ENCODE measurements at regions not wholly inside any gene's neighbourhood (a gene's known extent, or its start where the extent isn't known, plus 50 kb on each side); places are given as distances from the start of the nearest gene placed in this dataset.

DNA sequence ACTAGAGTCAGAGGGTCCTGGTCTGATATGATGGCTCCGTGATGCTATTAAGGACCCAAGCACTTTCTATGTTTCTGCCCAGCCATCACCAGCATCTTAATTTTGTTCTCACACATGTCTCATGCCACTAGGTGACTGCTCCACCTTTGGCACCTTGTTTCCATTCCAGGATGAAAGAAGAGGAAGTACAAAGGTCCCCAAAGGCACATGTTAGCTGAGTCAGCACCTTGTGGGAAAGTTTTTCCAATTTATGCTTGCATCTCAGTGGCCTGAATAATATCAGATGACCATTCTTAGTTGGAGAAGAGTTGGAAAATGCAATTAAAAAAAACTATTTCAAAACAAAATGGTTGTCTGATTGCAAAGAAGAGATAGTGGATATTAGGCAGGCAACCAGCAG lies 341.0 kb upstream of the NPSR1 start:
- DNase-seq (ENCODE audit: low read depth, low spot score), result no peak
- TF ChIP-seq, protein P1, sequence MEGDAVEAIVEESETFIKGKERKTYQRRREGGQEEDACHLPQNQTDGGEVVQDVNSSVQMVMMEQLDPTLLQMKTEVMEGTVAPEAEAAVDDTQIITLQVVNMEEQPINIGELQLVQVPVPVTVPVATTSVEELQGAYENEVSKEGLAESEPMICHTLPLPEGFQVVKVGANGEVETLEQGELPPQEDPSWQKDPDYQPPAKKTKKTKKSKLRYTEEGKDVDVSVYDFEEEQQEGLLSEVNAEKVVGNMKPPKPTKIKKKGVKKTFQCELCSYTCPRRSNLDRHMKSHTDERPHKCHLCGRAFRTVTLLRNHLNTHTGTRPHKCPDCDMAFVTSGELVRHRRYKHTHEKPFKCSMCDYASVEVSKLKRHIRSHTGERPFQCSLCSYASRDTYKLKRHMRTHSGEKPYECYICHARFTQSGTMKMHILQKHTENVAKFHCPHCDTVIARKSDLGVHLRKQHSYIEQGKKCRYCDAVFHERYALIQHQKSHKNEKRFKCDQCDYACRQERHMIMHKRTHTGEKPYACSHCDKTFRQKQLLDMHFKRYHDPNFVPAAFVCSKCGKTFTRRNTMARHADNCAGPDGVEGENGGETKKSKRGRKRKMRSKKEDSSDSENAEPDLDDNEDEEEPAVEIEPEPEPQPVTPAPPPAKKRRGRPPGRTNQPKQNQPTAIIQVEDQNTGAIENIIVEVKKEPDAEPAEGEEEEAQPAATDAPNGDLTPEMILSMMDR (IDR thresholded peaks at IDR 0.05; ENCODE audit: low read depth, low read length), result no peak

DNA sequence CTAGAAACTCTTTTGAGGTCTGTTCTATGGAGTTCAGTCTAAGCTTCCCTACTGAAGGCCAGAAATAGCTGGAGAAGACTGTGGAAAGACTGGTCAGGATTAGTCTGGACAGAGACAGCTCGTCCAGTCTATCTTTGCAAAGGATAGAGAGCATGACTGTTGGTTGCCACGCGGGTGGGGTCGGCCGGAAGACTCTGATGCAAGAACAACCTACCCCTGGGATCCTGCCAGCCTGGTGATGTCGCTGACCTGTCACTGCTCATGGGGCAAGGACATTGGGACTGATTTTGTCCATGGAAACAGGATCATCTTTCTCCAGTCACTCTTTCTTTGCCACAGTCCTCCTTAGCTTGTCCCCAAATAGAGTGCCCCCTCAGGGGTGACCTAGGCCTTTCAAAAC lies 337.6 kb upstream of the NPSR1 start:
- TF ChIP-seq, protein P1 (IDR thresholded peaks at IDR 0.05; ENCODE audit: low read depth, low read length), result no peak
- no peak for DNase-seq (ENCODE audit: low read depth, low spot score)
- H3K4me3 ChIP-seq (ENCODE audit: low read depth, low read length), result no peak overlapping the region
- in situ Hi-C loops (cut with HindIII; ENCODE audit: low sequenced_read_pairs), result no loop called here

More for the DNA sequence above, 341.0 kb upstream of the NPSR1 start:
- no peak overlapping the region for H3K4me3 ChIP-seq (ENCODE audit: low read depth, low read length)
- in situ Hi-C loops (cut with HindIII; ENCODE audit: low sequenced_read_pairs), result no loop called here

DNA sequence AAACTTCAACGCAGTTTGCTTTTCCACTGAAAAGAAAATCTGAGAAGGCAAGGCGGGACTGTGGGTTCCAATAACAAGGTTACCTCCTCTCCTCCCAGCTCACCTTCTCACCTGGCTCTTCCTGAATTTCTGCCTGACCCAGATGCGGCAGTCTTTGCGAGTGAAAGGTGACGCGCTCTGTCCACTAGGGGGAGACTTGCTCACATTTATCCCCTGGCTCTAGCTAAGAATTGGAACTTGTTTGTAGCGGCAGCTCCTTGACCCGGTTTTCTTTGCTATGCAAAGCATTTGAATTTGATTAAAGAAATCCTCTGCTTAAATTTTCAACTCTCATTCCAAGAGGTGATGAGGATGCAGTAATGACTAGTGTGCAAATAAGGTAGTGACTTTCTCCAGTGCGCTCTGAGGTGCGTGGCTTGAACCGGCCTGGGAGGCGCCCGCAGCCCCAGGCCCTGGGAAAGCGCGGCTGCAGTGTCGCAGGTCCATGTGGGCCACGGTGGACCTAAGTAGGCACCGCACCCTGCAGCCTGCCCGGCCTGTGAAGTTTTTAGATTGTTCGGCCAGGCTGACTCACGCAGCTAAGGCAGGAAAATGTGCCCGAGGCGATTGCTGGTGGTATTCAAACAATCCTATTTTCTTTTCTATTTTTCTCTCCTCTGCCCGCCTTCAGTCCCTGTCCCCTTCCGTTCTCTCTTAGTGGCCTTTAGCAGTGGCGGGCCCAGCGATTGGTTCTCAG lies 336.9 kb upstream of the NPSR1 start:
- H3K4me3 ChIP-seq (ENCODE audit: low read depth, low read length), result peak overlapping the region; percentile 3

DNA sequence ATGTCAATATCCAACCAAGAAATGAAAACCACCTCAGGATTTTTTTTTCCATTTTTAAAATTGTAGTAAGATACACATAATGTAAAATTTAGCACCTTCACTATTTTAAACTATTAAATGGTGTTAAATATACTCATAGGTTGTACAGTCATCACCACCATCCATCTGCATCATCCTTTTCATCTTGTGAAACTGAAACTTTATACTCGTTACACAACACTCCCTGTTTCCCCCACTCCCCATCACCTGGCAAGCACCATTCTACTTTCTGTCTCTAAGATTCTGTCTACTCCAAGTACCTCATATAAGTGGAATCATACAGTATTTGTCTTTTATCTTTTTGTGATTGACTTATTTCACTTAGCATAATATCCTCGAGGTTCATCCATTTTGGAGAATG lies 335.2 kb upstream of the NPSR1 start:
- no peak overlapping the region for H3K4me3 ChIP-seq (ENCODE audit: low read depth, low read length)
- TF ChIP-seq, protein P1 (IDR thresholded peaks at IDR 0.05; ENCODE audit: low read depth, low read length), result no peak
- in situ Hi-C loops (cut with HindIII; ENCODE audit: low sequenced_read_pairs), result no loop called here
- DNase-seq (ENCODE audit: low read depth, low spot score), result no peak

More for the DNA sequence above, 336.9 kb upstream of the NPSR1 start:
- in situ Hi-C loops (cut with HindIII; ENCODE audit: low sequenced_read_pairs), result no loop called here
- TF ChIP-seq, protein P1 (IDR thresholded peaks at IDR 0.05; ENCODE audit: low read depth, low read length), result peak; percentile 90
- DNase-seq (ENCODE audit: low read depth, low spot score), result peak; percentile 68

DNA sequence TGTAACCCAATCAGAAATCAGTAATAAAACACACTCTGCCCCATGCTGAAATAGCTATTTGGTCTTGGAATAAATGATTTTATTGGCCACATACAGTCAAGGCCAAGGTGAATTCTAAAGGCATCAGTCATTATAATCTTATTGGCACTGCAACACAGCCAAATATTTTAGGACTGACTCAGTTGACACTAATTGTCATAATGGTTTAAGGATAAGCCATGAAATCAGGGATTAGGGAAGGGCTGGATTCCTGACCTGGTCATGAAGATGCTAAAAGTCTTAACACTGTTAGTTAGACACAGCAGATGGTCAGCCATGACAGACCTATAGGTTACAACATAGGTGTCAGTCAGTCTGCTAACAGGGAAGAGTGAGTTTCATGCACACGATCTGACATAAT lies 330.3 kb upstream of the NPSR1 start:
- in situ Hi-C loops (cut with HindIII; ENCODE audit: low sequenced_read_pairs), result no loop called here
- TF ChIP-seq, protein P1 (IDR thresholded peaks at IDR 0.05; ENCODE audit: low read depth, low read length), result no peak
- DNase-seq (ENCODE audit: low read depth, low spot score), result no peak
- no peak overlapping the region for H3K4me3 ChIP-seq (ENCODE audit: low read depth, low read length)

DNA sequence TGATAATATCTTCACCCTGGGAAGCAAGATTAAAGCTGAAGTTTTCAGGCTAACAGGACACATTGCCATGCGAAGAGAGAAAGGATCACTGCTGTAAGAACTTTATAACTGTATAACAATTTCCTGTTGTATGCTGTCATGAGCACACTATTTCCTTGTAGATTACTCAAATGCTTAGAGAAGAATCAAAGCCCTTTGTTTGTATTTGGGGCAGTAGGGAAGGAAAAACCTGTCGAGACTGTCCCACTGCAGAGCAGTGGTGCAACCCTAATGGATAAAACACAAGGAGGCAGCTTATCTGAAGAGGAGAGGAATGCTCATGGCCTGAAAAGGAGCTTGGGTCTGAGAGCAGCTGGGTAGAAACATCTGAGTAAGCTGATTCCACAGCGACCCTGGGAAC lies 327.7 kb upstream of the NPSR1 start:
- H3K4me3 ChIP-seq (ENCODE audit: low read depth, low read length), result no peak overlapping the region
- TF ChIP-seq, protein P1 (IDR thresholded peaks at IDR 0.05; ENCODE audit: low read depth, low read length), result no peak
- in situ Hi-C loops (cut with HindIII; ENCODE audit: low sequenced_read_pairs), result no loop called here
- no peak for DNase-seq (ENCODE audit: low read depth, low spot score)

Data from astrocyte of the spinal cord (primary cell).